HFFc6 (cell line): ENCODE measurements at regions not wholly inside any gene's neighbourhood (a gene's known extent, or its start where the extent isn't known, plus 50 kb on each side); places are given as distances from the start of the nearest gene placed in this dataset.

Experiments used
- DNase-seq: peaks from one replicate; pipeline ENCODE4 v3.0.0-alpha.2; 2018
- H3K27ac Mint-ChIP-seq: 2 replicates; pipeline ENCODE4 v1.8.0; 2020; ENCODE audit warnings: mild to moderate bottlenecking, mixed read lengths
- H3K27me3 Mint-ChIP-seq: 2 replicates; pipeline ENCODE4 v1.8.0; 2021; ENCODE audit warnings: mild to moderate bottlenecking, moderate library complexity, mixed read lengths; ENCODE audit not compliant: insufficient read depth
- H3K36me3 Mint-ChIP-seq: 2 replicates; pipeline ENCODE4 v1.8.0; 2021; ENCODE audit warnings: low read depth, mixed read lengths
- H3K4me1 Mint-ChIP-seq: 2 replicates; pipeline ENCODE4 v1.8.0; 2020; ENCODE audit warnings: low read depth, mixed read lengths
- H3K4me3 Mint-ChIP-seq: 2 replicates; pipeline ENCODE4 v1.8.0; 2020; ENCODE audit warnings: mild to moderate bottlenecking, moderate library complexity, mixed read lengths
- H3K9me3 Mint-ChIP-seq: 2 replicates; pipeline ENCODE4 v1.8.0; 2020; ENCODE audit warnings: mild to moderate bottlenecking, mixed read lengths
- CTCF ChIP-seq: fragments of 200-600 bp; sonication (generic); IDR thresholded peaks from 2 replicates; pipeline ENCODE4 v1.5.0; 2021; ENCODE audit warnings: antibody characterized with exemption, mild to moderate bottlenecking

- DNase-seq = no peak
- no peak overlapping the region for H3K4me3 Mint-ChIP-seq
- H3K27ac Mint-ChIP-seq = no peak overlapping the region
- H3K36me3 Mint-ChIP-seq = peaks cover 5% of the 10 kb centered on the region; the same call in 1 of the 2 replicates
- H3K4me1 Mint-ChIP-seq = peaks cover 40% of the 10 kb centered on the region
- no peak for TF ChIP-seq CTCF
- peaks cover 4% of the 10 kb centered on the region for H3K27me3 Mint-ChIP-seq
- H3K9me3 Mint-ChIP-seq = no peaks in the 10 kb centered on the region
Measured at GRCh38 chr2:215621381-215621780, 185.5 kb upstream of the FN1 start.

GRCh38 chr2:215620528-215620927 lies 184.7 kb upstream of the FN1 start:
- Mint-ChIP-seq H3K36me3 (peaks cover 5% of the 10 kb centered on the region; the same call in 1 of the 2 replicates), H3K27ac (no peak overlapping the region), H3K4me1 (peaks cover 46% of the 10 kb centered on the region), H3K27me3 (peaks cover 5% of the 10 kb centered on the region), H3K9me3 (no peaks in the 10 kb centered on the region), H3K4me3 (no peak overlapping the region)
- no peak for DNase-seq
- no peak for TF ChIP-seq CTCF

- no peaks in the 10 kb centered on the region for H3K9me3 Mint-ChIP-seq
- no peak overlapping the region for H3K27ac Mint-ChIP-seq
Measured at GRCh38 chr2:215619989-215620388, 184.1 kb upstream of the FN1 start.

GRCh38 chr2:215619022-215619958 lies 183.4 kb upstream of the FN1 start:
- Mint-ChIP-seq H3K9me3 (no peaks in the 10 kb centered on the region), H3K27me3 (peaks cover 6% of the 10 kb centered on the region), H3K4me3 (no peak overlapping the region), H3K4me1 (peaks cover 42% of the 10 kb centered on the region), H3K27ac (no peak overlapping the region), H3K36me3 (peaks cover 5% of the 10 kb centered on the region; the same call in 1 of the 2 replicates)
- no peak for TF ChIP-seq CTCF
- DNase-seq = no peak

More at GRCh38 chr2:215619989-215620388, 184.1 kb upstream of the FN1 start:
- Mint-ChIP-seq H3K4me1 (peaks cover 49% of the 10 kb centered on the region), H3K36me3 (peaks cover 5% of the 10 kb centered on the region; the same call in 1 of the 2 replicates), H3K4me3 (no peak overlapping the region), H3K27me3 (peaks cover 6% of the 10 kb centered on the region)
- no peak for DNase-seq
- TF ChIP-seq CTCF = no peak

GRCh38 chr2:215618145-215618544 lies 182.3 kb upstream of the FN1 start:
- Mint-ChIP-seq H3K27ac (no peak overlapping the region), H3K36me3 (peaks cover 5% of the 10 kb centered on the region; the same call in 1 of the 2 replicates), H3K4me3 (no peak overlapping the region), H3K9me3 (no peaks in the 10 kb centered on the region), H3K27me3 (peaks cover 6% of the 10 kb centered on the region), H3K4me1 (peaks cover 44% of the 10 kb centered on the region)
- no peak for DNase-seq
- TF ChIP-seq CTCF = no peak
